Suprapubic skin (tissue), 4 donors: ENCODE measurements at regions not wholly inside any gene's neighbourhood (a gene's known extent, or its start where the extent isn't known, plus 50 kb on each side); places are given as distances from the start of the nearest gene placed in this dataset.

ENCODE experiments used
- DNase-seq, 2 donors: peaks; one replicate each; pipeline ENCODE4 v3.0.0-alpha.2; 2019; ENCODE audit warnings: low spot score in 2 of 2
- H3K27ac ChIP-seq: fragments of 200-600 bp; sonication (generic); one replicate; pipeline ENCODE4 v1.5.1; 2019
- H3K27me3 ChIP-seq: fragments of 200-600 bp; sonication (generic); one replicate; pipeline ENCODE4 v1.5.1; 2019
- H3K36me3 ChIP-seq: fragments of 200-600 bp; sonication (generic); one replicate; pipeline ENCODE4 v1.5.1; 2019
- H3K4me1 ChIP-seq: fragments of 200-600 bp; sonication (generic); one replicate; pipeline ENCODE4 v1.5.1; 2019
- H3K4me3 ChIP-seq: fragments of 200-600 bp; sonication (generic); one replicate; pipeline ENCODE4 v1.5.1; 2019; ENCODE audit warnings: mild to moderate bottlenecking
- H3K9me3 ChIP-seq: fragments of 200-600 bp; sonication (generic); one replicate; pipeline ENCODE4 v1.5.1; 2019
- EP300 ChIP-seq: sonication (generic); formaldehyde crosslinking; IDR thresholded peaks from one replicate; pipeline ENCODE4 v1.6.1; 2017; ENCODE audit warnings: antibody characterized with exemption
- POLR2A ChIP-seq, 2 donors: fragments of 450-650 bp; IDR thresholded peaks; one replicate each; pipeline ENCODE4 v1.6.1; 2017; ENCODE audit warnings: antibody characterized with exemption in 2 of 2, mild to moderate bottlenecking in 2 of 2, moderate library complexity in 2 of 2
- POLR2AphosphoS5 ChIP-seq, 3 donors: sonication (generic); formaldehyde crosslinking; IDR thresholded peaks; one replicate each; pipeline ENCODE4 v1.6.1; 2017; ENCODE audit warnings: antibody characterized with exemption in 3 of 3
- WGBS: methylation state at CpG from one replicate; pipeline ENCODE4 v1.1.5; 2018; 5-methylcytosine and 5-hydroxymethylcytosine counted together
- TF ChIP-seq, protein P1 (sequence below), 2 donors: fragments of 200-600 bp in 1 of 2; fragments of 450-650 bp in 1 of 2; sonication (generic) in 1 of 2; IDR thresholded peaks; one replicate each; pipeline ENCODE4 v1.5.1; 2016 to 2019; ENCODE audit warnings: antibody characterized with exemption in 2 of 2, mild to moderate bottlenecking in 1 of 2, moderate library complexity in 1 of 2

DNA sequence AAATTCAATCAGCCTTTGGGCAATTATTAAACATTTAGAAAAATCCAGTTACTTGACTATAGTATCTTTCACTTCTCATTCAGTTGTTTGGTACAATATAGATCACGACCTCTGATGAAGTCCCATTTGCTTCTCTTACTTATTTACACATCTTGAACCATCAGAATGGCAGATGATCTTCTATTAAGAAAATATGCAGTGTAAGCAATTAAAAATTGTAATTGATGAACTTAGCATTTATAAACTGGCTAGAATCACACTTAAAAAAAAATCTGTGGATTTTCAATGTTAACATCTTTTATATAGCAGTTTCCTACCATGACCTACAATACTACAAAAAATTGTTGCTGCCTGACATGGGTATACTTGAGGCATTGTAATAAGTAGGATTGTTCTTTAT, 395.5 kb upstream of the CNTN4 start:
- no peaks in the 10 kb centered on the region for H3K4me1 ChIP-seq
- H3K9me3 ChIP-seq, result no peaks in the 10 kb centered on the region
- no peaks in the 10 kb centered on the region for H3K36me3 ChIP-seq
- no peak for TF ChIP-seq POLR2A (IDR thresholded peaks at IDR 0.05)
- TF ChIP-seq POLR2AphosphoS5 (IDR thresholded peaks at IDR 0.05), result no peak
- TF ChIP-seq, protein P1, sequence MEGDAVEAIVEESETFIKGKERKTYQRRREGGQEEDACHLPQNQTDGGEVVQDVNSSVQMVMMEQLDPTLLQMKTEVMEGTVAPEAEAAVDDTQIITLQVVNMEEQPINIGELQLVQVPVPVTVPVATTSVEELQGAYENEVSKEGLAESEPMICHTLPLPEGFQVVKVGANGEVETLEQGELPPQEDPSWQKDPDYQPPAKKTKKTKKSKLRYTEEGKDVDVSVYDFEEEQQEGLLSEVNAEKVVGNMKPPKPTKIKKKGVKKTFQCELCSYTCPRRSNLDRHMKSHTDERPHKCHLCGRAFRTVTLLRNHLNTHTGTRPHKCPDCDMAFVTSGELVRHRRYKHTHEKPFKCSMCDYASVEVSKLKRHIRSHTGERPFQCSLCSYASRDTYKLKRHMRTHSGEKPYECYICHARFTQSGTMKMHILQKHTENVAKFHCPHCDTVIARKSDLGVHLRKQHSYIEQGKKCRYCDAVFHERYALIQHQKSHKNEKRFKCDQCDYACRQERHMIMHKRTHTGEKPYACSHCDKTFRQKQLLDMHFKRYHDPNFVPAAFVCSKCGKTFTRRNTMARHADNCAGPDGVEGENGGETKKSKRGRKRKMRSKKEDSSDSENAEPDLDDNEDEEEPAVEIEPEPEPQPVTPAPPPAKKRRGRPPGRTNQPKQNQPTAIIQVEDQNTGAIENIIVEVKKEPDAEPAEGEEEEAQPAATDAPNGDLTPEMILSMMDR (IDR thresholded peaks at IDR 0.05), result no peak
- TF ChIP-seq EP300, result no peak
- H3K4me3 ChIP-seq, result no peak overlapping the region
- H3K27me3 ChIP-seq, result no peaks in the 10 kb centered on the region
- H3K27ac ChIP-seq, result no peak overlapping the region
- WGBS, result 85% methylated on average over 1 of the region's 1 CpG
- no peak for DNase-seq

DNA sequence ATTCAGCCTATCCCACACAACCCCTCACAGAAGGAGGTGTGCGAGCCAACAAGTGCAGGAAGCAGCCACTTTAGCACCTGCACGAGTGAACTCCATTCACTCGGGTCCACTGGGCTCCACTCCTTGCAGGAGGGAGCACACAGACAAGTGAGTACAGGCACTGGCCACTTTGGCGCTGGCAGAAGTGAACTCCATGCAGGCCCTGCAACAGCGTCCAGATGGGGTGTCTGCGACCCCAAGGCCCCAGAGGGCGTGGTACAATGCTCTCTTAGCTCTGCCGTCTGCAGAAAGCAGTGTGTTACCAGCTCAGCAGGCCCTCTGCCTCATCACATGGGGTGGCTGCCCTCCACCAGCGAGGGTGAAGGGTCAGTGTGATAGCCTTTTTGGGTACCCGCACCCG, 388.0 kb upstream of the CNTN4 start:
- H3K4me1 ChIP-seq, result no peaks in the 10 kb centered on the region
- H3K27me3 ChIP-seq, result no peaks in the 10 kb centered on the region
- 92% methylated on average over 6 of the region's 11 CpGs for WGBS
- H3K4me3 ChIP-seq, result no peak overlapping the region
- H3K27ac ChIP-seq, result no peak overlapping the region
- TF ChIP-seq, protein P1 (IDR thresholded peaks at IDR 0.05), result no peak
- TF ChIP-seq POLR2AphosphoS5 (IDR thresholded peaks at IDR 0.05), result no peak
- DNase-seq, result no peak
- no peaks in the 10 kb centered on the region for H3K9me3 ChIP-seq
- H3K36me3 ChIP-seq, result no peaks in the 10 kb centered on the region

DNA sequence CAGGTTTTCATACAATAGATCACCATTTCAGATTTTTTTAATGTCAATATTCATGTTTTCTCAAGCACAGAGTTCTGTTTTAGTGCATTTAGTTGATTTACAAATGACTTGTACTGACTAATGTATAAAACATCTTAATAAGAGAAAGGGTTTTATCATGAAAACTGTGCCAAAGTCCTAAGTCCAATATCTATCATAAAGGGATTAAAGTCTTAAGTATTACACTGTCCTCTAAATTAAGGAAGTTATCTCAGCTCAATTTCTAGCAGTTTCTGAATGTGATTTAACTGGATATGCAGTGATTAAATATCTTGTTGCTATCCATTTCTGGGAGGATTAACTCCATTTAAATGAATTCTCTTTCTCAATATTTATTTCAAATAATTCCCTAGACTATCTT, 381.1 kb upstream of the CNTN4 start:
- Histone ChIP-seq H3K36me3 (no peaks in the 10 kb centered on the region), H3K4me1 (no peaks in the 10 kb centered on the region), H3K27me3 (no peaks in the 10 kb centered on the region)

DNA sequence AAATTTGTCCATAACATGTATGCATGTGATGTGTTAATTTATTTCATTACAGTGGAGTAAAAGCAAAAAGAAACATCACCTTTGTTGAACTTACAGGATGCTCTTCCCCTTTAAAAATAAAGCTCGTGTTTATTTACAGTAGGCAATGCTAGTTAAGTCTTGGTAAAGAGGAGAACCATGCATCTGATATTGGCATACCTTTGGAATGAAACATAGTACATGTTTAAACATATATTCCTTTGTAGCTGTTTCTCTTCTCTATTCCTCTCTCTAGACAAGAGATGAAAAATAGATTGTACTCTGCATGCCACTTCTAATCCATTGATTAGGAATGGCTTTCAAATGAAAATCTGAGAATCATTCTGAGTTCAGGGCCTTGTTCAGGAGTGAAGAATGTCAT, 374.9 kb upstream of the CNTN4 start:
- Histone ChIP-seq H3K27ac (no peak overlapping the region), H3K9me3 (no peaks in the 10 kb centered on the region), H3K27me3 (no peaks in the 10 kb centered on the region), H3K4me1 (no peaks in the 10 kb centered on the region), H3K36me3 (no peaks in the 10 kb centered on the region), H3K4me3 (no peak overlapping the region)
- DNase-seq, result no peak
- no peak for TF ChIP-seq POLR2AphosphoS5 (IDR thresholded peaks at IDR 0.05)
- TF ChIP-seq EP300, result no peak
- TF ChIP-seq, protein P1 (IDR thresholded peaks at IDR 0.05), result no peak
- no peak for TF ChIP-seq POLR2A (IDR thresholded peaks at IDR 0.05)
- WGBS, result 51% methylated on average over 1 of the region's 1 CpG

More for the DNA sequence above, 381.1 kb upstream of the CNTN4 start:
- no peak overlapping the region for H3K4me3 ChIP-seq
- H3K27ac ChIP-seq, result no peak overlapping the region
- DNase-seq, result no peak
- no peak for TF ChIP-seq POLR2AphosphoS5 (IDR thresholded peaks at IDR 0.05)
- H3K9me3 ChIP-seq, result no peaks in the 10 kb centered on the region

DNA sequence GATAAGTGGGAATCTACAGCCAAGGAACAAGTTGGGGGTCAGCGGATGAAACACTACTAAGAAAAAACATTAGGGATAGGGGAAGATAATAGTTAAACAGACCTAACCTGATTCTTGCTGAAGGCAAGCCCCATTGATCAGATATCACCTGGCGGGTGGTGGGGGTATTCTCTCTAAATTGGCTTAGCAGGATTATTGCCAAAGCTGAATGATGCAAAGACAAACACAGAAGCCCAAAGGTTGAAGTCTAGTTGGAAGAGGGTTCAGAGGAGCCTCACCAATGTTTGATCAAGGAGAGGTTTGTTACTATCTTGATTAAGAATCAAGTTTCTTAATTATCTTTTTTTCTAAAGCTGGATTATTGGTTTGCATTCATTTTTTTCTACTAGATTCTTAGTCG, 371.9 kb upstream of the CNTN4 start:
- Histone ChIP-seq H3K4me3 (no peak overlapping the region), H3K27me3 (no peaks in the 10 kb centered on the region), H3K4me1 (no peaks in the 10 kb centered on the region), H3K27ac (no peak overlapping the region), H3K9me3 (no peaks in the 10 kb centered on the region), H3K36me3 (no peaks in the 10 kb centered on the region)
- 89% methylated on average over 3 of the region's 3 CpGs for WGBS
- DNase-seq, result no peak
- TF ChIP-seq EP300 (no peak), POLR2AphosphoS5 (IDR thresholded peaks at IDR 0.05) (no peak), POLR2A (IDR thresholded peaks at IDR 0.05) (no peak)
- TF ChIP-seq, protein P1 (IDR thresholded peaks at IDR 0.05), result no peak

DNA sequence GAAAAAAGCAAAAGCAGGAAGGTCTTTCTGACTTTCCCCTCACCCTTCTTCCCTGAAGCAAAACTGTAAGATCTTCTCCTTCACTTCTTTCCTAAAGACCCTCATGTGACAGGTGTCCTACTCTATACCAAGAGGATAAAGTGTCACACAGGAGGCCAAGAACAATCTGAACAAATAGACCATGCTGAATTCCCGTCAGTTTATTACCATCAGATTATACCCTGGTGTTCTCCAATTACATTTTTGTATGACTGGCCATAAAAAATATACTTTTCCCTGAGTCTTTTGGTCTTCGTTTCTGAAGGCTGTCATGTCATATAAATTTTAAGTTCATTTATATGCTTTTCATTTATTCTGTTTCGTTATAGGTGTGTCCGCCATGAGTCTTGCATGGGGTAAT, 371.4 kb upstream of the CNTN4 start:
- Histone ChIP-seq H3K27ac (no peak overlapping the region), H3K9me3 (no peaks in the 10 kb centered on the region), H3K4me1 (no peaks in the 10 kb centered on the region), H3K36me3 (no peaks in the 10 kb centered on the region), H3K27me3 (no peaks in the 10 kb centered on the region), H3K4me3 (no peak overlapping the region)
- no peak for DNase-seq
- 82% methylated on average over 4 of the region's 4 CpGs for WGBS
- TF ChIP-seq, protein P1 (IDR thresholded peaks at IDR 0.05), result no peak
- no peak for TF ChIP-seq EP300
- no peak for TF ChIP-seq POLR2AphosphoS5 (IDR thresholded peaks at IDR 0.05)
